B cell (primary cell): ENCODE measurements at regions not wholly inside any gene's neighbourhood (a gene's known extent, or its start where the extent isn't known, plus 50 kb on each side); places are given as distances from the start of the nearest gene placed in this dataset.

ENCODE experiments used
- ATAC-seq: fragments of 200-7000 bp; cut with Tn5 transposase; one replicate; pipeline ENCODE4 v1.10.0; 2021; ENCODE audit warnings: low read depth, mild to moderate bottlenecking, moderate number of reproducible peaks, moderate library complexity
- CTCF ChIA-PET: fragments of 350-600 bp; sonication (Branson Sonifier 250); formaldehyde crosslinking; loops from one replicate; lab custom pipeline; 2021; ENCODE audit warnings: antibody characterized with exemption, inconsistent platforms; lab: Charles Lee
- POLR2A ChIA-PET: fragments of 350-600 bp; sonication (Branson Sonifier 250); formaldehyde crosslinking; loops from one replicate; lab custom pipeline; 2021; ENCODE audit warnings: antibody characterized with exemption; lab: Charles Lee
- DNase-seq: peaks from one replicate; pipeline ENCODE4 v3.0.0; 2013
- H2AFZ ChIP-seq: 2 replicates; pipeline ENCODE4 v1.6.1; 2012; ENCODE audit warnings: mild to moderate bottlenecking, low read depth, low read length; ENCODE audit not compliant: insufficient read depth, poor library complexity, severe bottlenecking
- H3K27ac ChIP-seq, 2 donors: 1 replicate in 1 of 2; 2 replicates in 1 of 2; pipeline ENCODE4 v1.5.1; 2012 to 2013; ENCODE audit warnings: low read length in 2 of 2, mild to moderate bottlenecking in 2 of 2, moderate library complexity in 1 of 2
- H3K27me3 ChIP-seq, 4 experiments: fragments of 200-600 bp in 1 of 4; sonication (generic) in 1 of 4; replicated peaks in 1 of 4; 1 replicate in 2 of 4; 2 replicates in 2 of 4; pipeline versions ENCODE4 v1.6.1 to v1.7.0; 2013 to 2016; ENCODE audit warnings: low read length in 3 of 4, mild to moderate bottlenecking in 2 of 4, mixed read lengths in 1 of 4, moderate library complexity in 1 of 4; ENCODE audit not compliant: insufficient read depth in 4 of 4, control insufficient read depth in 3 of 4; ENCODE audit errors: control extremely low read depth in 1 of 4
- H3K36me3 ChIP-seq, 2 experiments: replicated peaks in 1 of 2; 1 replicate in 1 of 2; 2 replicates in 1 of 2; pipeline versions ENCODE4 v1.6.1 to v1.7.1; 2013; ENCODE audit warnings: low read length in 1 of 2; ENCODE audit not compliant: insufficient read depth in 2 of 2, control insufficient read depth in 1 of 2; ENCODE audit errors: control extremely low read depth in 1 of 2, extremely low read depth in 1 of 2
- H3K4me1 ChIP-seq, 2 donors: fragments of 200-600 bp in 1 of 2; sonication (generic) in 1 of 2; 1 replicate in 1 of 2; 2 replicates in 1 of 2; pipeline versions ENCODE4 v1.5.1 to v1.6.1; 2013 to 2017; ENCODE audit warnings: low read length in 2 of 2; ENCODE audit not compliant: control insufficient read depth in 2 of 2, insufficient read depth in 2 of 2
- H3K4me2 ChIP-seq: replicated peaks from 2 replicates; pipeline ENCODE3; 2012; ENCODE audit warnings: mild to moderate bottlenecking, low read depth, low read length; ENCODE audit not compliant: poor library complexity, severe bottlenecking
- H3K4me3 ChIP-seq, 5 experiments: fragments of 200-600 bp in 1 of 5; sonication (generic) in 1 of 5; 1 replicate in 3 of 5; 2 replicates in 2 of 5; pipeline versions ENCODE4 v1.5.1 to v1.7.0; 2011 to 2016; ENCODE audit warnings: low read length in 4 of 5, mild to moderate bottlenecking in 4 of 5, low read depth in 2 of 5, control low read depth in 1 of 5, moderate library complexity in 1 of 5; ENCODE audit not compliant: insufficient read depth in 1 of 5; ENCODE audit errors: control extremely low read depth in 1 of 5, extremely low read depth in 1 of 5
- H3K79me2 ChIP-seq: fragments of 200-600 bp; sonication (generic); one replicate; pipeline ENCODE4 v1.6.0; 2016; ENCODE audit warnings: low read length; ENCODE audit not compliant: control insufficient read depth, insufficient read depth
- H3K9ac ChIP-seq: fragments of 200-600 bp; sonication (generic); 2 replicates; pipeline ENCODE4 v1.6.1; 2017; ENCODE audit warnings: mild to moderate bottlenecking, low read length, moderate library complexity
- H3K9me3 ChIP-seq, 3 donors: one replicate each; pipeline versions ENCODE4 v1.6.1 to v1.7.1; 2013; ENCODE audit warnings: low read length in 2 of 3; ENCODE audit not compliant: control insufficient read depth in 2 of 3, insufficient read depth in 1 of 3; ENCODE audit errors: control extremely low read depth in 1 of 3
- H4K20me1 ChIP-seq: 2 replicates; pipeline ENCODE4 v1.6.0; 2012; ENCODE audit warnings: mild to moderate bottlenecking, low read length; ENCODE audit not compliant: insufficient read depth, control insufficient read depth, poor library complexity, severe bottlenecking
- H3K27ac Mint-ChIP-seq: one replicate; pipeline ENCODE4 v1.8.0; 2021; ENCODE audit warnings: mixed read lengths
- H3K27me3 Mint-ChIP-seq: one replicate; pipeline ENCODE4 v1.8.0; 2021; ENCODE audit warnings: mixed read lengths
- H3K4me1 Mint-ChIP-seq: one replicate; pipeline ENCODE4 v1.8.0; 2021; ENCODE audit warnings: mixed read lengths
- H3K4me3 Mint-ChIP-seq: one replicate; pipeline ENCODE4 v1.8.0; 2021; ENCODE audit warnings: mixed read lengths
- H3K9me3 Mint-ChIP-seq: one replicate; pipeline ENCODE4 v1.8.0; 2022; ENCODE audit warnings: mixed read lengths; ENCODE audit not compliant: insufficient read depth
- EZH2 ChIP-seq: IDR thresholded peaks from 2 replicates; pipeline ENCODE4 v1.6.1; 2012; ENCODE audit warnings: borderline replicate concordance, low read depth, mild to moderate bottlenecking, moderate library complexity, low read length; ENCODE audit not compliant: insufficient read depth, poor library complexity, severe bottlenecking
- WGBS: methylation state at CpG from one replicate; pipeline ENCODE4 v1.1.5; 2013; ENCODE audit warnings: missing lambda C conversion rate; ENCODE audit not compliant: insufficient coverage; 5-methylcytosine and 5-hydroxymethylcytosine counted together
- intact Hi-C: fragments of 100-400 bp; cut with micrococcal nuclease; formaldehyde crosslinking; loops from one replicate; pipeline ENCODE4 v1.10.0; 2022
- TF ChIP-seq, protein P1 (sequence below): fragments of 200-600 bp; IDR thresholded peaks from one replicate; pipeline ENCODE4 v1.8.0; 2022; ENCODE audit warnings: antibody characterized with exemption, mild to moderate bottlenecking

DNA sequence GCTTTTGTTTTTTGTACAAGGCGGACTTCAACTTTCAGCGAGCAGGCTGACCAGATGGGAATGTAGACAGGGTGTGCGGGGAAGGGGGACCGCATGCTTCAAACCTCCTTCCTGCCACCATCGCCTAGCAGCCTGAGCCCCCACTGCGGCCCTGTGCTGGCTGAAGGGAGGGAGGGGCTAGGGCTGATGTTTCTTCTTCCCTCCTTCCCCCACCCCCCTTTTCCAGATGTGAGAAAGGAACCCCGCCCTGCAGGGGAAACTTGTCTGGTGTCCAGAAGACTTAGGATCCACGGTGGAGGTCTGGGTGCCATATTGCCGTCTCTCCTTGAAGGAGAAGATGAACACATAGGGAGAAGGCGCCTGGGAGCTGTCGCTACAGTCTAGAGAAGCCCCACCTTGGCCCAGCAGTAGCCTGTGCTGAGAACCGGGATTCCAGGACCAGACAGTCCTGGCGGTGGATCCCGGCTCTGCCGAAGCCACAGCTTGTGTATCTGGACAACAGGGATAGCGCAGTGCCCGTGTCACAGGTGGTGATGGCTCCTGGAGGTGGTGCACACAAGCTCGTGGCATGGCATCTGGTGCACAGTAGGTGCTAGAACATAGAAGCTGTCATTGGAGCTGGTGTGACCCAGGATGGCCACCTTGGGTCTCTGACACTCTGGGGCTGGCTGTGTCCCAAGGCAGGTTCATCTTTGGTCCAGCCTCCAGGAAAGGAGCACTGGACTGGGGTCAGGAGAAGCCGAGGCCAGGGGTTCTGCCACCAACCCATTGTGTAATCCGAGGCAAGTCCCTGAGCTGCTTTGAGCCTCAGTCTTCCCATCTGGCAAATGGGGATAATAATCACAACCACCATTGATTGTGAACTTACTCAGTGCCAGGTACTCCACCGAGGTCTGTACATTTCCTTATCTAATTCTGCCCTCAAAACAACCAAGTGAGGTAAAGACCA is 205.6 kb downstream of the C9orf50 start:
- Histone ChIP-seq H3K79me2 (peaks cover 2% of the 10 kb centered on the region), H3K9me3 (peaks cover 0 to 4% (median 0%) of the 10 kb centered on the region in 3 donors), H3K4me1 (peaks cover 18 to 25% of the 10 kb centered on the region in 2 donors), H4K20me1 (no peaks in the 10 kb centered on the region), H3K27ac (peak overlapping the region in 1 of 2 donors; percentile 99), H3K9ac (no peak overlapping the region), H2AFZ (no peak overlapping the region), H3K36me3 (no peaks in the 10 kb centered on the region), H3K27me3 (no peaks in the 10 kb centered on the region), H3K4me2 (no peak overlapping the region), H3K4me3 (no peak overlapping the region)
- ATAC-seq (no peak), DNase-seq (no peak)
- H3K9me3 Mint-ChIP-seq = peaks cover 6% of the 10 kb centered on the region
- ChIA-PET POLR2A (interaction anchor here (0.5 to 2.9 kb wide), 2 partner anchors 21 to 44 kb away, joined by 6 to 18 read pairs; no protein-coding TSS in a partner anchor), CTCF (no interaction called here)
- H3K27ac Mint-ChIP-seq = peak overlapping the region; percentile 97
- intact Hi-C loops = no loop called here
- no peaks in the 10 kb centered on the region for H3K27me3 Mint-ChIP-seq
- WGBS = 91% methylated on average over 14 of the region's 21 CpGs
- H3K4me3 Mint-ChIP-seq = no peak overlapping the region
- TF ChIP-seq, protein P1, sequence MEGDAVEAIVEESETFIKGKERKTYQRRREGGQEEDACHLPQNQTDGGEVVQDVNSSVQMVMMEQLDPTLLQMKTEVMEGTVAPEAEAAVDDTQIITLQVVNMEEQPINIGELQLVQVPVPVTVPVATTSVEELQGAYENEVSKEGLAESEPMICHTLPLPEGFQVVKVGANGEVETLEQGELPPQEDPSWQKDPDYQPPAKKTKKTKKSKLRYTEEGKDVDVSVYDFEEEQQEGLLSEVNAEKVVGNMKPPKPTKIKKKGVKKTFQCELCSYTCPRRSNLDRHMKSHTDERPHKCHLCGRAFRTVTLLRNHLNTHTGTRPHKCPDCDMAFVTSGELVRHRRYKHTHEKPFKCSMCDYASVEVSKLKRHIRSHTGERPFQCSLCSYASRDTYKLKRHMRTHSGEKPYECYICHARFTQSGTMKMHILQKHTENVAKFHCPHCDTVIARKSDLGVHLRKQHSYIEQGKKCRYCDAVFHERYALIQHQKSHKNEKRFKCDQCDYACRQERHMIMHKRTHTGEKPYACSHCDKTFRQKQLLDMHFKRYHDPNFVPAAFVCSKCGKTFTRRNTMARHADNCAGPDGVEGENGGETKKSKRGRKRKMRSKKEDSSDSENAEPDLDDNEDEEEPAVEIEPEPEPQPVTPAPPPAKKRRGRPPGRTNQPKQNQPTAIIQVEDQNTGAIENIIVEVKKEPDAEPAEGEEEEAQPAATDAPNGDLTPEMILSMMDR = no peak
- no peak for TF ChIP-seq EZH2
- H3K4me1 Mint-ChIP-seq = peaks cover 25% of the 10 kb centered on the region
